OCI-LY3 (cell line): ENCODE measurements at regions not wholly inside any gene's neighbourhood (a gene's known extent, or its start where the extent isn't known, plus 50 kb on each side); places are given as distances from the start of the nearest gene placed in this dataset.

Experiments used
- CTCF ChIP-seq: fragments of 200-600, 300-600 bp; sonication (generic); IDR thresholded peaks from 2 replicates; pipeline ENCODE4 v1.5.1; 2014; ENCODE audit warnings: antibody characterized with exemption, low read length, low read depth
- EZH2phosphoT487 ChIP-seq: fragments of 200-600 bp; shearing (Covaris generic); IDR thresholded peaks from 2 replicates; pipeline ENCODE4 v1.6.1; 2018; ENCODE audit warnings: antibody characterized with exemption, mixed run types, low read depth

GRCh38 chr10:33638374-33638773 is 303.9 kb upstream of the NRP1 start:
- TF ChIP-seq CTCF (no peak), EZH2phosphoT487 (no peak)
